OCI-LY1 (cell line): ENCODE measurements at regions not wholly inside any gene's neighbourhood (a gene's known extent, or its start where the extent isn't known, plus 50 kb on each side); places are given as distances from the start of the nearest gene placed in this dataset.
"Not testable (repeated sequence)": the region's sequence is repeated elsewhere in the genome, so short reads cannot be mapped to it uniquely, and the experiment has no call there.

Experiments used
- H2AFZ ChIP-seq: fragments of 200-600 bp; sonication (generic), shearing (Covaris generic); 2 replicates; pipeline ENCODE4 v1.6.0; 2014; ENCODE audit warnings: antibody characterized with exemption, mild to moderate bottlenecking, low read length
- H3F3A ChIP-seq: fragments of 200-600 bp; sonication (generic), shearing (Covaris generic); 2 replicates; pipeline ENCODE4 v1.6.0; 2014; ENCODE audit warnings: mild to moderate bottlenecking, antibody characterized with exemption, low read length, moderate library complexity; ENCODE audit not compliant: insufficient read depth
- H3K27ac ChIP-seq: fragments of 200-600 bp; sonication (generic); 2 replicates; pipeline ENCODE4 v1.5.1; 2014; ENCODE audit warnings: low read length, mixed run types, mild to moderate bottlenecking, low read depth; ENCODE audit not compliant: poor library complexity, severe bottlenecking
- H3K27me3 ChIP-seq: fragments of 200-600 bp; sonication (generic); 2 replicates; pipeline ENCODE4 v1.6.0; 2014; ENCODE audit warnings: antibody characterized with exemption, mild to moderate bottlenecking, low read length, moderate library complexity; ENCODE audit not compliant: insufficient read depth
- H3K36me3 ChIP-seq: fragments of 200-600 bp; sonication (generic); 2 replicates; pipeline ENCODE4 v1.6.1; 2014; ENCODE audit warnings: mild to moderate bottlenecking, antibody characterized with exemption, low read length, moderate library complexity, mixed read lengths; ENCODE audit not compliant: insufficient read depth
- H3K4me1 ChIP-seq: fragments of 200-600 bp; sonication (generic); 2 replicates; pipeline ENCODE4 v1.5.1; 2014; ENCODE audit warnings: mild to moderate bottlenecking, low read length, moderate library complexity; ENCODE audit not compliant: insufficient read depth, severe bottlenecking
- H3K4me2 ChIP-seq: fragments of 200-600 bp; sonication (generic), shearing (Covaris generic); 2 replicates; pipeline ENCODE4 v1.6.1; 2014; ENCODE audit warnings: low read length
- H3K4me3 ChIP-seq: fragments of 200-600 bp; sonication (generic); 2 replicates; pipeline ENCODE4 v1.5.1; 2014; ENCODE audit warnings: low read length, low read depth, mild to moderate bottlenecking, mixed read lengths; ENCODE audit not compliant: poor library complexity, severe bottlenecking
- H3K79me2 ChIP-seq: fragments of 200-600 bp; shearing (Covaris generic); 2 replicates; pipeline ENCODE4 v1.6.1; 2016; ENCODE audit warnings: mixed run types, low read length, mixed read lengths; ENCODE audit not compliant: insufficient read depth
- H3K9ac ChIP-seq: fragments of 200-600 bp; sonication (generic), shearing (Covaris generic); 2 replicates; pipeline ENCODE4 v1.6.1; 2014; ENCODE audit warnings: mild to moderate bottlenecking, low read length, mixed read lengths
- H3K9me2 ChIP-seq: fragments of 200-600 bp; sonication (generic), shearing (Covaris generic); 2 replicates; pipeline ENCODE4 v1.6.1; 2014; ENCODE audit warnings: low read depth, mild to moderate bottlenecking, low read length, mixed read lengths
- H3K9me3 ChIP-seq: fragments of 200-600 bp; shearing (Covaris generic); 2 replicates; pipeline ENCODE4 v1.6.1; 2014; ENCODE audit warnings: low read length, mixed read lengths
- H4K20me1 ChIP-seq: fragments of 200-600 bp; sonication (generic), shearing (Covaris generic); 2 replicates; pipeline ENCODE4 v1.6.0; 2016; ENCODE audit warnings: mild to moderate bottlenecking, low read length; ENCODE audit not compliant: insufficient read depth
- CTCF ChIP-seq: fragments of 200-600 bp; sonication (generic), shearing (Covaris generic); IDR thresholded peaks from 2 replicates; pipeline ENCODE4 v1.5.1; 2017; ENCODE audit warnings: mild to moderate bottlenecking, antibody characterized with exemption, low read length, moderate library complexity, mixed read lengths
- EZH2 ChIP-seq: fragments of 200-600 bp; sonication (generic), shearing (Covaris generic); IDR thresholded peaks from 2 replicates; pipeline ENCODE4 v1.8.0; 2017; ENCODE audit warnings: borderline replicate concordance, mixed run types, mild to moderate bottlenecking, antibody characterized with exemption, low read length, moderate library complexity, mixed read lengths

- H3K4me3 ChIP-seq = no peak overlapping the region
- no peaks in the 10 kb centered on the region for H3F3A ChIP-seq
- TF ChIP-seq CTCF (no peak), EZH2 (no peak)
- H3K36me3 ChIP-seq = no peaks in the 10 kb centered on the region
- H3K9ac ChIP-seq = no peak overlapping the region
- H3K27ac ChIP-seq = no peak overlapping the region
- H4K20me1 ChIP-seq = no peaks in the 10 kb centered on the region
- no peaks in the 10 kb centered on the region for H3K4me1 ChIP-seq
- H3K79me2 ChIP-seq = no peaks in the 10 kb centered on the region
- H3K4me2 ChIP-seq = no peak overlapping the region
- H3K27me3 ChIP-seq = no peaks in the 10 kb centered on the region
- H3K9me2 ChIP-seq = no peaks in the 10 kb centered on the region
- no peak overlapping the region for H2AFZ ChIP-seq
- H3K9me3 ChIP-seq = no peaks in the 10 kb centered on the region
These were observed 66.8 kb upstream of the LSM6 start for GRCh38 chr4:146108756-146109155.

- Histone ChIP-seq H3K9me2 (no peaks in the 10 kb centered on the region), H2AFZ (no peak overlapping the region), H3K36me3 (no peaks in the 10 kb centered on the region), H3F3A (no peaks in the 10 kb centered on the region), H3K9ac (no peak overlapping the region), H3K79me2 (no peaks in the 10 kb centered on the region), H3K27ac (no peak overlapping the region), H3K4me3 (no peak overlapping the region), H3K27me3 (no peaks in the 10 kb centered on the region), H3K9me3 (no peaks in the 10 kb centered on the region), H3K4me1 (no peaks in the 10 kb centered on the region), H3K4me2 (no peak overlapping the region), H4K20me1 (no peaks in the 10 kb centered on the region)
- TF ChIP-seq CTCF = no peak
- no peak for TF ChIP-seq EZH2
These were observed 67.8 kb upstream of the LSM6 start for GRCh38 chr4:146107587-146108240.

- Histone ChIP-seq H3K9me3 (no peaks in the 10 kb centered on the region), H3F3A (no peaks in the 10 kb centered on the region), H3K27me3 (no peaks in the 10 kb centered on the region), H2AFZ (no peak overlapping the region), H3K36me3 (no peaks in the 10 kb centered on the region), H3K27ac (no peak overlapping the region), H3K9me2 (no peaks in the 10 kb centered on the region), H3K4me1 (no peaks in the 10 kb centered on the region), H4K20me1 (no peaks in the 10 kb centered on the region), H3K4me3 (no peak overlapping the region), H3K9ac (no peak overlapping the region), H3K4me2 (no peak overlapping the region), H3K79me2 (no peaks in the 10 kb centered on the region)
- TF ChIP-seq EZH2 = no peak
These were observed 70.1 kb upstream of the LSM6 start for GRCh38 chr4:146105464-146105863.

DNA sequence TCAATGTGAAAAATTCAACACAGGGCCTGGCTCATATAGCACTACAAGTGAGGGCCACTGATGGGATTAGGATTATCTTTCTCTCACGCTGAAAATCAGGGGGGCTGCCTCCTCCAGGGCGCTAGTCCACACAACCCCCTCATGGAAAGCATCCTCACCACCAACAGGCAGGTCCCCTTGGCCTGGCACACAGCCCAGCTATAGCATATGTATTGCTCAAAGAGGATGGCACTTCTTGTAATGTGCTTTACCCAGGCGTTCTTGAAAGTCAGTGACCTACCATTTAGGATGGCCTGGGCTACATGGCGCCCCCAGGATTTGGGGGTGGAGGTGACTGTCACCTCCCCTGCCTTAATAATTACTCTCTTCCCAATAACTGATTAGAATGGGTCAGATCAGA, 71.0 kb upstream of the LSM6 start:
- Histone ChIP-seq H3K27ac (no peak overlapping the region), H3K36me3 (no peaks in the 10 kb centered on the region), H2AFZ (no peak overlapping the region), H3K9ac (no peak overlapping the region), H3K9me3 (no peaks in the 10 kb centered on the region), H3K4me1 (no peaks in the 10 kb centered on the region), H3K79me2 (no peaks in the 10 kb centered on the region), H3K4me3 (no peak overlapping the region), H3K9me2 (no peaks in the 10 kb centered on the region), H3F3A (no peaks in the 10 kb centered on the region), H4K20me1 (no peaks in the 10 kb centered on the region), H3K4me2 (no peak overlapping the region), H3K27me3 (no peaks in the 10 kb centered on the region)
- no peak for TF ChIP-seq CTCF
- TF ChIP-seq EZH2 = no peak

DNA sequence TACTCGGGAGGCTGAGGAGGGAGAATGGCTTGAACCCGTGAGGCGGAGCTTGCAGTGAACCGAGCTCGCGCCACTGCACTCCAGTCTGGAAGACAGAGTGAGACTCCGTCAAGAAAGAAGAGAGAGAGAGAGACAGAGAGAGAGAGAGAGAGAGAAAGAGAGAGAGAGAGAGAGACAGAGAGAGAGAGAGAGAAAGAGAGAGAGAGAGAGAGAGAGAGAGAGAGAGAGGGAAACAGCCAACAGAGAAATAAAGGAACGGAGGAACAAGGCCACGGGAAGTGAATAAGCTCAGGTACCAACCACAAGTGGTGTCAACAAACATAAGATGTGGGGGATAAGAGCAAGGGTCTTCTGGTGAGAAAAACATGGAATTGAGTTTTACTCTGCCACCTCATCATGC, 71.5 kb upstream of the LSM6 start:
- not testable (repeated sequence) for H3K4me2 ChIP-seq

More for the DNA sequence above, 71.5 kb upstream of the LSM6 start:
- H3K79me2 ChIP-seq, H2AFZ ChIP-seq, H3K9ac ChIP-seq, H3K9me3 ChIP-seq, H3K4me3 ChIP-seq, H3K9me2 ChIP-seq, H3K4me1 ChIP-seq, H4K20me1 ChIP-seq, H3F3A ChIP-seq, H3K27ac ChIP-seq, H3K27me3 ChIP-seq, H3K36me3 ChIP-seq: not testable (repeated sequence)
